ENCODE measurements at regions not wholly inside any gene's neighbourhood (a gene's known extent, or its start where the extent isn't known, plus 50 kb on each side); places are given as distances from the start of the nearest gene placed in this dataset.

DNA sequence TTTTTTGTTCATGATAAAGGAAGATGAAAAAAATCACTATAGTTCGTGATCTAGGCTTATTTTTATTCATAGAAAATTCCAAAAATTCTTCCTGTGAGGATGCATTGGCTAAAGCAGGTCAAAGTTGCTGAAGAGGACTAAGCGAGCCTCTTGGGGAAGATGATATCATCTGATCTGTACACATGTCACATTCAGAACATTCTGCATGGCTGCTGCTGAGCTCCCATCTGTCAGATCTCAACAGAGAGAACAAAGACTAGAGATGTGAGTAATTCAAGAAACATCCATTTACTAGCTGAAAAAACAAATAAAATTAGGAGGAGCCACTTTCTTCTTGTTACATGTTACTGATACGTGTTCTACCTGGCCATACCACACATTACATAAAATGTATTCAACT, 518.6 kb upstream of the FSIP2 start:
- DNase-seq (ENCODE audit: low read depth, low spot score), result no peak
- TF ChIP-seq, protein P1, sequence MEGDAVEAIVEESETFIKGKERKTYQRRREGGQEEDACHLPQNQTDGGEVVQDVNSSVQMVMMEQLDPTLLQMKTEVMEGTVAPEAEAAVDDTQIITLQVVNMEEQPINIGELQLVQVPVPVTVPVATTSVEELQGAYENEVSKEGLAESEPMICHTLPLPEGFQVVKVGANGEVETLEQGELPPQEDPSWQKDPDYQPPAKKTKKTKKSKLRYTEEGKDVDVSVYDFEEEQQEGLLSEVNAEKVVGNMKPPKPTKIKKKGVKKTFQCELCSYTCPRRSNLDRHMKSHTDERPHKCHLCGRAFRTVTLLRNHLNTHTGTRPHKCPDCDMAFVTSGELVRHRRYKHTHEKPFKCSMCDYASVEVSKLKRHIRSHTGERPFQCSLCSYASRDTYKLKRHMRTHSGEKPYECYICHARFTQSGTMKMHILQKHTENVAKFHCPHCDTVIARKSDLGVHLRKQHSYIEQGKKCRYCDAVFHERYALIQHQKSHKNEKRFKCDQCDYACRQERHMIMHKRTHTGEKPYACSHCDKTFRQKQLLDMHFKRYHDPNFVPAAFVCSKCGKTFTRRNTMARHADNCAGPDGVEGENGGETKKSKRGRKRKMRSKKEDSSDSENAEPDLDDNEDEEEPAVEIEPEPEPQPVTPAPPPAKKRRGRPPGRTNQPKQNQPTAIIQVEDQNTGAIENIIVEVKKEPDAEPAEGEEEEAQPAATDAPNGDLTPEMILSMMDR (IDR thresholded peaks at IDR 0.05; ENCODE audit: insufficient read depth, low read length, missing control alignments), result no peak
- POLR2A ChIA-PET, result no interaction called here
- no peak overlapping the region for H3K4me3 ChIP-seq (ENCODE audit: low read depth, low read length)
- CTCF ChIA-PET, result no interaction called here

DNA sequence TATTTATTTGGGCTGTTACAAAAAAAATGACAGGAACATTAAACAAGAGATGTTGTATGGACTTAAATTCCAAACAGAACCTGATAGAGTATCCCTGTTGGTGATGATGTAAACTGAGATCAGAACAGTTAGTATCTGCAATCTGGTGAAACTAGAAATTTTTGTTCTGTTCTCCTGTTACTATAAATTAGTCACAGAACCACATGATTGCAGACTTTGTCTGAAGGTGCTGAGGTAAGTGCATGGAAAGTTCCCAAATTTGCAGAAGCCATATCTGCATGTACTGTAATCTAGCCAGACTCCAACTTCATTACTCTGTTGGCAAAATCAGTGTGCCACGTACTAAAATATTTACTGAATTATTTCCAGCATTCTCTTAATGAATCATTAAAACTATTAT, 516.3 kb upstream of the FSIP2 start:
- no peak for DNase-seq (ENCODE audit: low read depth, low spot score)
- ChIA-PET POLR2A (no interaction called here), CTCF (no interaction called here)
- TF ChIP-seq, protein P1 (IDR thresholded peaks at IDR 0.05; ENCODE audit: insufficient read depth, low read length, missing control alignments), result no peak
- no peak overlapping the region for H3K4me3 ChIP-seq (ENCODE audit: low read depth, low read length)

GRCh38 chr2:185227391-185227790, 511.2 kb upstream of the FSIP2 start:
- ChIA-PET POLR2A (no interaction called here), CTCF (no interaction called here)
- no peak for DNase-seq (ENCODE audit: low read depth, low spot score)
- H3K4me3 ChIP-seq (ENCODE audit: low read depth, low read length), result no peak overlapping the region
- TF ChIP-seq, protein P1 (IDR thresholded peaks at IDR 0.05; ENCODE audit: insufficient read depth, low read length, missing control alignments), result no peak

DNA sequence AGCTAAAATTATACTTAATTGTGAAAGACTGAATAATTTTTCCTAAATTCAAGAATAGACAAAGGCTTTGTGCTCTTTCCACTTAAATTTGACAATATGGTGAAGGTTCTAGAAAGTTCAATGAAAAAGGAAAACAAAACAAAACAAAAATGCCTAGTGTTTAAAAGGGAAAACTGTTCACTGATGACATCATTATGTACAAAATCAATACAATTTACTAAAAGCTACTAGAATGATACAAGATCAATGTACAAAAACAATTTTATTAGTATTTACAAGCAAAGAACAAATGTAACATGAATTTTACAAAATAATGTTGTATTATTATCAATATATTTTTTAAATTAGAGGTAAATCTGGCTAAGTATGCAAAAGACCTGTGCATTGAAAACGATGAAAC, 499.1 kb upstream of the FSIP2 start:
- no peak overlapping the region for H3K4me3 ChIP-seq (ENCODE audit: low read depth, low read length)
- CTCF ChIA-PET, result no interaction called here
- TF ChIP-seq, protein P1 (IDR thresholded peaks at IDR 0.05; ENCODE audit: insufficient read depth, low read length, missing control alignments), result no peak
- no peak for DNase-seq (ENCODE audit: low read depth, low spot score)
- POLR2A ChIA-PET, result no interaction called here

DNA sequence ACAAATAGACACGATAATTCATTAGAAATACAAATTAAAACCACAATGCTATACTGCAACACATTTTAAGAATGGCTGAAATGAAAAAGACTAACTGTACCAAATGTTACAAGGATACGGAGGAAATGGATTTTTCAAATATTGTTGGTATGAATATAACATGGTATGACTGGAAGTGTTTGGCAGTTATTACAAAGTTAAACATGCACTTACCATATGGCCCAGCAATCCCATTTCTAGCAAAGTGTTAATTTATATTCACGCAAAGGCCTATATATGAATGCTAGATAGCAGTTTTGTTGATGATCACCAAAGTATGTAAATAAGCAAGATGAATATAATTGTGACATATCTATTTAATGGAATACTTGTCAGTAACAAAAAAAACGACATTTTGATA, 497.8 kb upstream of the FSIP2 start:
- CTCF ChIA-PET, result no interaction called here
- TF ChIP-seq, protein P1 (IDR thresholded peaks at IDR 0.05; ENCODE audit: insufficient read depth, low read length, missing control alignments), result no peak
- no peak for DNase-seq (ENCODE audit: low read depth, low spot score)
- no peak overlapping the region for H3K4me3 ChIP-seq (ENCODE audit: low read depth, low read length)
- POLR2A ChIA-PET, result no interaction called here

- no peak for DNase-seq (ENCODE audit: low read depth, low spot score)
- TF ChIP-seq, protein P1 (IDR thresholded peaks at IDR 0.05; ENCODE audit: insufficient read depth, low read length, missing control alignments), result no peak
- ChIA-PET CTCF (no interaction called here), POLR2A (no interaction called here)
- no peak overlapping the region for H3K4me3 ChIP-seq (ENCODE audit: low read depth, low read length)
Measured at GRCh38 chr2:185241556-185241955, 497.0 kb upstream of the FSIP2 start.

Data from AG04449 (cell line).